ENCODE measurements at regions not wholly inside any gene's neighbourhood (a gene's known extent, or its start where the extent isn't known, plus 50 kb on each side); places are given as distances from the start of the nearest gene placed in this dataset.
A peak's percentile ranks its signal among the peaks of the same experiment; 100 is the strongest.

- DNase-seq, result peak in 1 of 2 donors; percentile 18
- H3K27me3 ChIP-seq, result no peaks in the 10 kb centered on the region
- no peaks in the 10 kb centered on the region for H3K36me3 ChIP-seq
- H3K4me3 ChIP-seq, result no peak overlapping the region
- H3K27ac ChIP-seq, result no peak overlapping the region
- H3K4me1 ChIP-seq, result no peaks in the 10 kb centered on the region
- no peak for TF ChIP-seq CTCF (IDR thresholded peaks at IDR 0.05)
- TF ChIP-seq POLR2AphosphoS5 (IDR thresholded peaks at IDR 0.05), result no peak
- TF ChIP-seq EP300 (IDR thresholded peaks at IDR 0.05), result no peak
- no peak for TF ChIP-seq POLR2A (IDR thresholded peaks at IDR 0.05)
- H3K9me3 ChIP-seq, result no peaks in the 10 kb centered on the region
- intact Hi-C loops (cut with DNase I; ENCODE audit: low total_unique reads), result no loop called here
- 20 to 35% (median 21%) methylated on average over 16 of the region's 16 CpGs for WGBS, 5 donors
Measured at GRCh38 chr2:6310256-6311215, 555.2 kb downstream of the CMPK2 start.

- intact Hi-C loops (cut with DNase I; ENCODE audit: low total_unique reads), result no loop called here
- 93 to 97% (median 95%) methylated on average over 6 of the region's 6 CpGs for WGBS, 5 donors
- no peak for DNase-seq
Measured at GRCh38 chr2:6312367-6312766, 553.3 kb downstream of the CMPK2 start.

GRCh38 chr2:6314218-6314960 lies 551.3 kb downstream of the CMPK2 start:
- 45 to 67% (median 64%) methylated on average over 4 of the region's 4 CpGs for WGBS, 5 donors
- no peak for TF ChIP-seq EP300 (IDR thresholded peaks at IDR 0.05)
- DNase-seq, result no peak
- H3K27ac ChIP-seq, result no peak overlapping the region
- H3K4me1 ChIP-seq, result no peaks in the 10 kb centered on the region
- no peaks in the 10 kb centered on the region for H3K27me3 ChIP-seq
- no peak overlapping the region for H3K4me3 ChIP-seq
- intact Hi-C loops (cut with DNase I; ENCODE audit: low total_unique reads), result no loop called here
- no peaks in the 10 kb centered on the region for H3K9me3 ChIP-seq
- no peaks in the 10 kb centered on the region for H3K36me3 ChIP-seq

More at GRCh38 chr2:6312367-6312766, 553.3 kb downstream of the CMPK2 start:
- TF ChIP-seq POLR2AphosphoS5 (IDR thresholded peaks at IDR 0.05) (no peak), EP300 (IDR thresholded peaks at IDR 0.05) (no peak), CTCF (IDR thresholded peaks at IDR 0.05) (no peak), POLR2A (IDR thresholded peaks at IDR 0.05) (no peak)
- H3K9me3 ChIP-seq, result no peaks in the 10 kb centered on the region
- no peaks in the 10 kb centered on the region for H3K36me3 ChIP-seq
- no peak overlapping the region for H3K27ac ChIP-seq
- no peaks in the 10 kb centered on the region for H3K27me3 ChIP-seq
- H3K4me3 ChIP-seq, result no peak overlapping the region
- no peaks in the 10 kb centered on the region for H3K4me1 ChIP-seq

- peaks cover 0 to 13% (median 0%) of the 10 kb centered on the region in 4 donors for H3K9me3 ChIP-seq
- no peaks in the 10 kb centered on the region for H3K27me3 ChIP-seq
- H3K4me3 ChIP-seq, result no peak overlapping the region
- no peak overlapping the region for H3K27ac ChIP-seq
- no peak for DNase-seq
- intact Hi-C loops (cut with DNase I; ENCODE audit: low total_unique reads), result no loop called here
- 76 to 84% (median 79%) methylated on average over 8 to 9 of the region's 9 CpGs for WGBS, 5 donors
- no peak for TF ChIP-seq POLR2A (IDR thresholded peaks at IDR 0.05)
- TF ChIP-seq POLR2AphosphoS5 (IDR thresholded peaks at IDR 0.05), result no peak
- no peak for TF ChIP-seq EP300 (IDR thresholded peaks at IDR 0.05)
- no peak for TF ChIP-seq CTCF (IDR thresholded peaks at IDR 0.05)
- no peaks in the 10 kb centered on the region for H3K4me1 ChIP-seq
- no peaks in the 10 kb centered on the region for H3K36me3 ChIP-seq
Measured at GRCh38 chr2:6325616-6326015, 540.1 kb downstream of the CMPK2 start.
